ENCODE measurements at regions not wholly inside any gene's neighbourhood (a gene's known extent, or its start where the extent isn't known, plus 50 kb on each side); places are given as distances from the start of the nearest gene placed in this dataset.
"Not testable (repeated sequence)": the region's sequence is repeated elsewhere in the genome, so short reads cannot be mapped to it uniquely, and the experiment has no call there.

DNA sequence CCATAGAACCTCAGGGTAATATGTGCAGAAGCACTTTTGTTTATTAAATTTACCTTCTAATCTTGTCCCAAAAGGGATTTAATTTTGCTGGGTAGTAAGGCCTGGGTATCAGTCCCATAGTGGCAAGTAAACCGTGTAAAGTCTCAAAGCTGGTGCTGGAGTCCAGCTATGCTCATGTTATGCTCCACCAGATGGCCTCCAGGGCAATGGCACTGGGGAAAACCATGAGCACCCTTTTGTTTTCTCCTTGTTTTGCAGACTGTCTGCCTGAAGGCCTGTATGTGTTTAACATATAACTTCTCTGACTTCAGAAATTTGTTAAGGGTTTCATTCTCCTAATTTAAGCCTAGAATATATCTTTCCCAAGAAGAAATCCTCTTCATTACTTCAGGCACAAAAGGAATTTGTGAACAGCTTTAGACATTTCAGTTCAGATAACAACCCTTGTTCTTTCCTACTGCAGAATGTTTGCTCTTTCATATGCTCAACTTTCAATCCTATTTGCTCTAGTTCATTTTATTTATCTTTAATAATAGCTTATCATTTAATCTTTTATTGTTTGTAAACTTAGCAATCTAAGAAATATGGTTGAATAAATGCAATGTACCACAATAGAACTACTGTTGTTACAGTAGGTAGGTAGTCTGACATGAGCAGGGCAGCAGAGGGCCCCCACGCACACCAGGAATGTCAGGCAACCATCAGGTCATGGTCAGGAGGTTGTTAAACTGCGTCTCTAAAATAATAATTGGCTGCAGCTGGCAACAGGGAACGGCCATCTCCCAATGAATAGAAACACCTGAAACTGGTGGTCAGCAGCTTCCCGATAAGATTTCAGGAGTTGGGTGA lies 162.8 kb downstream of the TENT5A start:
- CTCF ChIA-PET, result no interaction called here
- TF ChIP-seq CTCF (IDR thresholded peaks at IDR 0.05; ENCODE audit: control extremely low read depth, extremely low read depth, low read depth, missing control alignments), result no peak
- POLR2A ChIA-PET, result no interaction called here
- DNase-seq (ENCODE audit: extremely low spot score), result no peak

GRCh38 chr6:81585686-81586085 lies 166.8 kb downstream of the TENT5A start:
- DNase-seq (ENCODE audit: extremely low spot score); CTCF ChIA-PET; POLR2A ChIA-PET: not testable (repeated sequence)

GRCh38 chr6:81584156-81584555 lies 168.3 kb downstream of the TENT5A start:
- POLR2A ChIA-PET, result not testable (repeated sequence)

DNA sequence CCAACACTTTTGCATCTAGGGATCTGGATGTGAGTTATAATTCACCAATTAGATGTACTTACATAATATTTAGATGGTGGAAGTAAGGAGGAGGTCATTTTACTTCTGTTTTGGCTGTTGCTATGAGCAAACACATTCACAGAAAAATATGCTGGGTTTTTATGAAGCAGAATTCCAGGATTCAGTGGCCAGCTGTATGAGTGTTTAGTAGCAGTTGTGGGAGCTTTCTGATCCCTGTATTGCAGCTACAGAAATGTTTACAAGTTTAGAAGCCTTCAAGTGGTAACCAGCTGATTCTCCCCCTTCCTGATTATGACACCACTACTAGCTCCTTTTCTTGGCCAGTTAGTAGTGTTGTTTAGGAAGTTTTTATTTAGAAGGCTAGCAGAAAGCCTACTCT lies 177.0 kb downstream of the TENT5A start:
- TF ChIP-seq CTCF (IDR thresholded peaks at IDR 0.05; ENCODE audit: control extremely low read depth, extremely low read depth, low read depth, missing control alignments), result no peak
- DNase-seq (ENCODE audit: extremely low spot score), result no peak
- CTCF ChIA-PET, result interaction anchor here (1.3 kb wide), 1 partner anchor 13 kb away, joined by 3 read pairs; no protein-coding TSS in a partner anchor
- POLR2A ChIA-PET, result no interaction called here

More at GRCh38 chr6:81584156-81584555, 168.3 kb downstream of the TENT5A start:
- DNase-seq (ENCODE audit: extremely low spot score); CTCF ChIA-PET: not testable (repeated sequence)

DNA sequence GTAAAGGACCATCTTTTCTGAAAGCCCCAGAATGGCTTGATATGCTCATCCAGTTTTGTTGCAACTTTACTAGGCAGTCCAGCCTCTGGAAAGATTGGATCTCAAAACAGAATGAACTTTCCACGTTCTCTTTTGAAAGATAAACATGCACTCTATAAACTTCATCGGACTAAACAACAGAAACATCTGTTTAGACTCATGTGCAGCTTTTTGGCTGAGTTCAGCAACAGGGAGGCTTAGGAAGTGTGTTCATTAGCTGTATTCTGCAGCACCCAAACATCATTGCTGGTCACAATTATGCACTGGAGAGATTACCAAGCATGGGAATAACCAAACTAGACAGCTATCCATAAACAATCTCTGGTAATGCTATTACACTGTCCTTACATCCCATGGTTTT lies 180.5 kb downstream of the TENT5A start:
- TF ChIP-seq CTCF (IDR thresholded peaks at IDR 0.05; ENCODE audit: control extremely low read depth, extremely low read depth, low read depth, missing control alignments), result no peak
- DNase-seq (ENCODE audit: extremely low spot score), result no peak
- CTCF ChIA-PET, result interaction anchor here (0.9 kb wide), 1 partner anchor 36 kb away, joined by 3 read pairs; no protein-coding TSS in a partner anchor
- POLR2A ChIA-PET, result no interaction called here

- ChIA-PET CTCF (no interaction called here), POLR2A (no interaction called here)
- no peak for TF ChIP-seq CTCF (IDR thresholded peaks at IDR 0.05; ENCODE audit: control extremely low read depth, extremely low read depth, low read depth, missing control alignments)
- no peak for DNase-seq (ENCODE audit: extremely low spot score)
Observed at GRCh38 chr6:81570681-81571080, 181.8 kb downstream of the TENT5A start.

DNA sequence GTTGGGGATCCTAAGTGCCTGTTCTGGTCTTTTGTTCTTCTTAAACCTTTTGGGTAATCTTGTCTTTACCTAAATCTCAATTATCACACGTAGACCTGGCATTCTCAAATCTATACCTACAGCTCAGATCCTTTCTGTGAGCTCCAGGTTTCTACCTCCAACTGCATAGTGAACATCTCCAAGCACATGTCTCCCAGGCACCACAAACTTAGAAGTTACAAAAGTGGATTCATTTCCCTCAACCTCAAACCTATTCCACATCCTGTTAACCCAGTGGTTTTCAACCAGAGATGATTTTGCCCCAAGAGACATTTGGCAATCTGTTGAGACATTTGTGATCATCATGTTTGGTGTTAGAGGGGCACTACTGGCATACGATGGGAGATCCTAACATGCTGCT lies 183.5 kb downstream of the TENT5A start:
- CTCF ChIA-PET, result no interaction called here
- no peak for DNase-seq (ENCODE audit: extremely low spot score)
- TF ChIP-seq CTCF (IDR thresholded peaks at IDR 0.05; ENCODE audit: control extremely low read depth, extremely low read depth, low read depth, missing control alignments), result no peak
- POLR2A ChIA-PET, result no interaction called here

Measured in GM10248 (cell line).